Cardiac fibroblast (primary cell): ENCODE measurements at regions not wholly inside any gene's neighbourhood (a gene's known extent, or its start where the extent isn't known, plus 50 kb on each side); places are given as distances from the start of the nearest gene placed in this dataset.

Experiments
- DNase-seq, 2 donors: peaks; one replicate each; pipeline versions ENCODE4 v3.0.0 to v3.0.0-alpha.2; 2010; ENCODE audit warnings: low read depth in 2 of 2
- H3K4me3 ChIP-seq, 2 donors: replicated peaks in 1 of 2; 1 replicate in 1 of 2; 2 replicates in 1 of 2; pipeline ENCODE4 v1.5.1; 2011; ENCODE audit warnings: low read depth in 2 of 2, low read length in 2 of 2, mild to moderate bottlenecking in 2 of 2, moderate library complexity in 1 of 2
- TF ChIP-seq, protein P1 (sequence below): IDR thresholded peaks from one replicate; pipeline ENCODE4 v1.5.1; 2011; ENCODE audit warnings: low read depth, mild to moderate bottlenecking, low read length, inconsistent platforms

DNA sequence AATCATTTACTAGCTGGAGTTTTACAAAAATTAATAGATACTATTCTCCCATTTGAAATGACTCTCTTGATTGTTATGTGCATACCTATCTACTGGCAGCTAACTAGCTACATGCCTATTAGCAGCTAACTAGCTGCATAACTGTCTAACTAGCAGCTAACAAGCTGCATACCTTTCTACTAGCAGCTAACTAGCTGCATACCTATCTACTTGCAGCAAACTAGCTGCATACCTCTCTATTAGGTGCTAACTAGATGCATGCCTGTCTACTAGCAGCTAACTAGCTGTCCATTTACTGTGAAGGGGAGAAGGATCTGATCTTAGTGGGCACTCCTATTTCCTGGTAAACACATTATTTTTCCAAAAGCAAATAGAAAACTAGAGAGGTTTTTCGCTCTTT lies 439.4 kb upstream of the PFKP start:
- TF ChIP-seq, protein P1, sequence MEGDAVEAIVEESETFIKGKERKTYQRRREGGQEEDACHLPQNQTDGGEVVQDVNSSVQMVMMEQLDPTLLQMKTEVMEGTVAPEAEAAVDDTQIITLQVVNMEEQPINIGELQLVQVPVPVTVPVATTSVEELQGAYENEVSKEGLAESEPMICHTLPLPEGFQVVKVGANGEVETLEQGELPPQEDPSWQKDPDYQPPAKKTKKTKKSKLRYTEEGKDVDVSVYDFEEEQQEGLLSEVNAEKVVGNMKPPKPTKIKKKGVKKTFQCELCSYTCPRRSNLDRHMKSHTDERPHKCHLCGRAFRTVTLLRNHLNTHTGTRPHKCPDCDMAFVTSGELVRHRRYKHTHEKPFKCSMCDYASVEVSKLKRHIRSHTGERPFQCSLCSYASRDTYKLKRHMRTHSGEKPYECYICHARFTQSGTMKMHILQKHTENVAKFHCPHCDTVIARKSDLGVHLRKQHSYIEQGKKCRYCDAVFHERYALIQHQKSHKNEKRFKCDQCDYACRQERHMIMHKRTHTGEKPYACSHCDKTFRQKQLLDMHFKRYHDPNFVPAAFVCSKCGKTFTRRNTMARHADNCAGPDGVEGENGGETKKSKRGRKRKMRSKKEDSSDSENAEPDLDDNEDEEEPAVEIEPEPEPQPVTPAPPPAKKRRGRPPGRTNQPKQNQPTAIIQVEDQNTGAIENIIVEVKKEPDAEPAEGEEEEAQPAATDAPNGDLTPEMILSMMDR = no peak
- no peak for DNase-seq
- H3K4me3 ChIP-seq = no peak overlapping the region

DNA sequence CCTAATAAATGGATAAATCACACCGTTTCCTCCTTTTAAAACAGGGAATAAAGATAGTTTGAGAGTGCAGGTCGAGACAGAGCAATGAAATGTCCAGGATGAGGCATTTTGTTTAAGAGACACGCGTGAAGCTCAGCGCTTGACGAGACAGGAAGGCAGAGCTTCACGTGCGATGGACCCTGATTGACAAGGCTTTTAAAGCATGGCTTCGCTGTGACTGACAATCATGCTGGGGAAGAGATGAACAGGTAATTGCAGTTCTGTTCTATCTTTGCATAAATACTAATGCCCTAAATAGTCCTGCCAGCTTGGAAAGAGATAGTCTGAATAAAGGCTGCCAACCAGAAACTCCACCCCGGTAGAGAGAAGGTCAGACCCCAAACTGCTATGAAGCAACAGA lies 442.3 kb upstream of the PFKP start:
- H3K4me3 ChIP-seq = no peak overlapping the region
- TF ChIP-seq, protein P1 = no peak
- DNase-seq = no peak

DNA sequence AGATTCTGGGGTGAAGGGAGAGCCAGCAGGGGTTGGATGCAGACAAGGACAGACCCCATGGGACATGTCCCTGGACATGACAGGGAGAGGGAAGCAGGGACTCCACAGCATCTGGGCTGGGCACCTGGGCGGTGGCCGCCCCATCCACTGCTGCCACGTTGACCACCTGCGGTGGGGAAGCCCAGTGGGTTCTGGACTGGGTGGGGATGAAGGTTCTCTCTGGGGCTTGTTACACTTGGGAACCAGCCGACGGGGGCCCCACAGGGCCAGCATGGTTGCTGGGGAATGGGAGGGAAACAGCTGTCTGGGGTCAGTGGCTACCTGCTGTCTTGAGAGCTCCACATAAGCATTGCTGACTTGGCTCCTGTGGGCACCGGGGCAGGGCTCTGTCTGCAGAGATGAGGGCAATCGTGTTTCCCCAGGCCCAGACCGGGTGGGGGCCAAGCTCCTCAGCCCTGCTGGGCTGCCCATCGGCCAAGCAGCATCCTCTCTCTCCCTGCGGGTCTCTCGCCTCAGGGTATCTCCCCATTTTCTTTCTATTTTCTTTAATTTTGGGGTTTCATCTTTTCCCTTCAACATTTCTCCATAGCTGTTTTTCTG lies 443.6 kb upstream of the PFKP start:
- H3K4me3 ChIP-seq = no peak overlapping the region
- DNase-seq = no peak
- TF ChIP-seq, protein P1 = no peak

DNA sequence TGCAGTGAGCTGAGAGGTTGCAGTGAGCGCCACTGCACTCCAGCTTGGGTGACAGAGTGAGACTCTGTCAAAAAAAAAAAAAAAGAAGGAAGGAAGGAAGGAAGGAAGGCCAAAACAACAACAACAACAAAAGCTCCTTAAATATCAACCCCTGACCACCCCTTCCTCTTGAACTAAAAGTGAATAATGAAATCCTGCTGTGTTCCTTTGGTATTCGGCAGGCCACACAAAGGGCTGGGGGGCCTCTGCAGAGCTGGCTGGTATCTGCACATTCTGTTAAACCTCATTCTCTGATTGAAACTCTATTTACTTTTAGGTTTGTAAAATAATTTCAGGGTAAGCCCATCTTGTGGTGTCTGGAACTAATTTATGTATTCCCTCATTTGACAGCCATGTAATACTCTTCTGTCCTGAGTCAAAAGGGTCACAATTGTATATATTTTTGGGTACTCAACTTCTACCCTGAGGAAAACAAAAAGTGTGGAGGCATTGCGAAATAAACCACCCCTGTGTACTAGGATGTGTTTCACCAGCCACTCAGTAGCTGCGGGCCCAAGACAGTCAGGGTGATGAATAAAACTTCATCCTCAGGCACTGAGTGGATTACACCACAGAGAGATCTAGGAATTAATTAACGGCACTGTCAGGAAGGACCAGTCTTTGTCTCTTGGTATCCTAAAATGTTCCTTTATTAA lies 446.4 kb upstream of the PFKP start:
- H3K4me3 ChIP-seq = no peak overlapping the region
- TF ChIP-seq, protein P1 = no peak
- DNase-seq = no peak

DNA sequence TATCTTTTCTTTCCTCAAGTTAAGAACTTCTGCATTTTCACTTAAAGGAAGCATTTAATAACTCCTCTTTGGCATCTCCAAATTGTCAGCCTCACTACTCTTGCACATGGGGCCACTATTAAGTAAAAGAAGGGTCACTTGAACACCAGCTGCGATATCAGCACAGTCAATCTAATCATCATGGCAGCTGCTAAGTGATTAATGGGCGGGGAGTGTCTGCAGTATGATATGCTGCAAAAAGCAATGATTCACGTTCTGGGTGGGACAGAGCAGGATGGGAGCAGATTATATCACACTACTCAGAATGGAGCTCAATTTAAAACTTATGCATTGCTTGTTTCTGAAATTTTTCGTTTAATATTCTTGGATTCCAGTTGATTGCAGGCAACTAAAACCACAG lies 447.4 kb upstream of the PFKP start:
- no peak overlapping the region for H3K4me3 ChIP-seq
- DNase-seq = no peak
- TF ChIP-seq, protein P1 = no peak

DNA sequence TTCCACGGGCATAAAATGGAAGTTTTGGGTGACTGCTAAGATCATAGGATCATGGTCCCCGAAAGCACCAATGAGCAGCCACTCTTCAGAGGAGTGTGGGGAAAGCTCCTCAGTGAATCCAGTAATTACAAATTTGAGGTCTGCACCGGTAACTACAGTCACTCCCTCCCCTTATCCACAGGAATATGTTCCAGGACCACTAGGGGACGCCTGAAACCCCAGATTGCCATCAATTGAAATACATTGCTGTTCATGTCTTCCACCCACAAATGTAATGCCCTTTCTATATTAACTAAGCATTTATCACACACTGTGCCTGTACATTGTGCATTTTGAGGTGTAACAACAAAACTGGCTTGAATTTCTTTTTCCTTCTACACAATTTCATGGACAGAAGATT lies 447.9 kb upstream of the PFKP start:
- H3K4me3 ChIP-seq = no peak overlapping the region
- TF ChIP-seq, protein P1 = peak; percentile 15
- DNase-seq = no peak
